ENCODE measurements at regions not wholly inside any gene's neighbourhood (a gene's known extent, or its start where the extent isn't known, plus 50 kb on each side); places are given as distances from the start of the nearest gene placed in this dataset.

DNA sequence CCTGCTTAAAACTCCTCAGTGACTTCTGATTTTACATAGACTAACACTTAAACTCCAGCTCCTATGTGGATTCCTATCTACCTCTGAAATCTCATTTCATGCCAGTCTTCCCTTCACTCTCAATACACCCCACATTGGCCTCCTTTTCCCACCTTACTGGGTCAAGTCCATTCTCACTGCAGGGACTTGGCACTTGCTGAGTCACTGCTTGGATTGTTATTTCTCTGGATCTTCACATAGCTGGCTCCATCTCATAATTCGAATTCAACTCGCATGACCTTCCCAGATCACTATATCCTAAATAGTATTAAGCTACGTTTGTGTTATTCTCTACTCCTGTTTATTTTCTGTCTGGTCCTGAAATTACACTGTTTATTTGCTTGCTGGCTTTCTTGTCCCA lies 59.6 kb upstream of the FRMD4B start:
- no peak for TF ChIP-seq TAF1 (IDR thresholded peaks at IDR 0.05; ENCODE audit: borderline replicate concordance, low read depth, low read length)
- no peak for TF ChIP-seq POLR2A (IDR thresholded peaks at IDR 0.05; ENCODE audit: low read depth, low read length)
- no peak for TF ChIP-seq POLR2AphosphoS5 (IDR thresholded peaks at IDR 0.05; ENCODE audit: low read depth, low read length)
- FAIRE-seq (no peak), DNase-seq (ENCODE audit: insufficient read length) (no peak)

DNA sequence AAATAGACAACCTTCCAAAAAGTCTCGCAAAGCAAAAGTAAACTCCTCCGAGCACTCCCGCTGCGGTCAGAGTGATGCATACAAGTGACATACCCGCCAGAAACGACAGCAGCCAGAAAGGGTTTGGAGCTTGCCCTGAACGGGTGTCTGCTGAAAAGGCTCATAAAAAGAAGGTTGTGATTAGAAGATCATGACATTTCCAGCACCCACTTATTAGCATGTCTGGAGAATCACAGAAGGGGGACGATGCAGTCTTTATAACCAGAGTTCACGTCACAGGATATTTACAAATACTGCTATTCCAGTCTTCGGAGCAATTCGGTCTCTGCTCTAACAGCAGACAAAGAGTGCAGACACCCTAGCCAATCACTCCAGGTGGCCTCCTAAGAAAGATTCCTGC lies 59.1 kb upstream of the FRMD4B start:
- DNase-seq (ENCODE audit: insufficient read length) (no peak), FAIRE-seq (no peak)
- TF ChIP-seq POLR2A (IDR thresholded peaks at IDR 0.05; ENCODE audit: low read depth, low read length) = no peak
- TF ChIP-seq TAF1 (IDR thresholded peaks at IDR 0.05; ENCODE audit: borderline replicate concordance, low read depth, low read length) = no peak
- TF ChIP-seq POLR2AphosphoS5 (IDR thresholded peaks at IDR 0.05; ENCODE audit: low read depth, low read length) = no peak

GRCh38 chr3:69443457-69443920 lies 57.6 kb upstream of the FRMD4B start:
- DNase-seq (ENCODE audit: insufficient read length) (no peak), FAIRE-seq (no peak)

DNA sequence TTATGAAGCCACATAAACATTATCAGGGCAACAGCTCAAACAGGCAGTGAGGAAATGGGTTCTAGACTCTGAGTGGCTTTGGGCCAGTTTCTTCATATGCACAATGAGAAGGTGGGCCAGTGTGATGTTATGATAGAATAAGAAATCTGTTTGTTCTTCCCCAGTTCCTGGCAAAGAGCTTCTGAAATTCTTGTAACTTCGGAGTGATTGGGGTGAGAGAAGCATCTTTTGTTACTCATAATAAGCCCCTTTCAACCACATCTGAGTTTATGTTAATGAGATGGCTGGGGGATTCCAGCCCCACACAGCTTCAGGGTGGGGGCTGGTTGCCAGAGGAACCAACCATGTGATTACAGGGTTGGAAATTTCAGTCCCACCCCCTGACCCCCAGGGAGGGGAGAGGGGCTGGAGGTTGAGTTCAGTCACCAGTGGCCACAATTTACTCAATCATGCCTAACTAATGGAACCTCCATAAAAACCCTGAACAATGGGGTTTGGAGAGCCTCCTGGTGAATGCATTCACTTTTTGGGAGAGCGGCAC lies 57.0 kb upstream of the FRMD4B start:
- peak; percentile 17 for FAIRE-seq
- TF ChIP-seq POLR2A (IDR thresholded peaks at IDR 0.05; ENCODE audit: low read depth, low read length) (no peak), TAF1 (IDR thresholded peaks at IDR 0.05; ENCODE audit: borderline replicate concordance, low read depth, low read length) (no peak), POLR2AphosphoS5 (IDR thresholded peaks at IDR 0.05; ENCODE audit: low read depth, low read length) (no peak)

More at GRCh38 chr3:69443457-69443920, 57.6 kb upstream of the FRMD4B start:
- TF ChIP-seq POLR2A (IDR thresholded peaks at IDR 0.05; ENCODE audit: low read depth, low read length) (no peak), TAF1 (IDR thresholded peaks at IDR 0.05; ENCODE audit: borderline replicate concordance, low read depth, low read length) (no peak), POLR2AphosphoS5 (IDR thresholded peaks at IDR 0.05; ENCODE audit: low read depth, low read length) (no peak)

DNA sequence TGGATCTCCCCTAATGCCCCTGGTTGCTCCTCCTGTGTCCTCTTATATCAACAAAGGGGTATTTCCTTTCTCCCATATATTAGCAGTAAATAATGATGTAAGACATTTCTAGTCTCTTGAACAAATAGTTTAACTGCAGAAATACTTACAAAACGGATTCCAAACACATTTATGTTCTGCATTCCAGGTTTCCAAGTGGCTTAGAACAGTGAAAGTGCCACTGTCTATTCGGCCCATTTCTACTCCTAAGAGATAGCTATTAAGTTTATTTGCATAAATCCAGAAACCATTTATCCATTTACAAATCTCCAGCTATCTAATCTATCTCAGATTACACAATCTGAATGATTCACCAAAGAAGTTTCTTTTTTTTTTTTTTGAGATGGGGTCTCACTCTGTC lies 55.8 kb upstream of the FRMD4B start:
- no peak for DNase-seq (ENCODE audit: insufficient read length)
- FAIRE-seq = no peak
- TF ChIP-seq POLR2AphosphoS5 (IDR thresholded peaks at IDR 0.05; ENCODE audit: low read depth, low read length) (no peak), POLR2A (IDR thresholded peaks at IDR 0.05; ENCODE audit: low read depth, low read length) (no peak), TAF1 (IDR thresholded peaks at IDR 0.05; ENCODE audit: borderline replicate concordance, low read depth, low read length) (no peak)

More for the DNA sequence above, 57.0 kb upstream of the FRMD4B start:
- no peak for DNase-seq (ENCODE audit: insufficient read length)

DNA sequence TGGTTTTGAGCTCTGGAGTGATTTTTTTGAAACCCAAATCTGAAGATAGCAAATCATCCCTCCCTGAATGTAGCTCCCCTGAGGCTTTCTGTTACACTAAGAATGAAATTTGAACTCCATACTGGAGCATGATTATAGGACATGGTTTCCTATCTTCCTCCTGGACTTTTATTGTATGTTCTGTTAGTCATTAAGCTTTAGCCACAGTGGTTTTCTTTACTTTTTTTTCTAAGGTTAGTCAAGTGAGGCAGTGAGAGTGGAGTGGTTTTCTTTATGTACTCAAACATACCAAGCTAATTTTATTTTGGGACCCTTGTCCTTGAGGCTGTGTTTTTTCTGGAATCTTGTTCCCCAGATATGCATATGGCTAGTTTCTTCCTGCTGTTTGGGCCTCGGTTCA lies 55.2 kb upstream of the FRMD4B start:
- FAIRE-seq (no peak), DNase-seq (ENCODE audit: insufficient read length) (no peak)
- no peak for TF ChIP-seq TAF1 (IDR thresholded peaks at IDR 0.05; ENCODE audit: borderline replicate concordance, low read depth, low read length)
- TF ChIP-seq POLR2AphosphoS5 (IDR thresholded peaks at IDR 0.05; ENCODE audit: low read depth, low read length) = no peak
- TF ChIP-seq POLR2A (IDR thresholded peaks at IDR 0.05; ENCODE audit: low read depth, low read length) = no peak

DNA sequence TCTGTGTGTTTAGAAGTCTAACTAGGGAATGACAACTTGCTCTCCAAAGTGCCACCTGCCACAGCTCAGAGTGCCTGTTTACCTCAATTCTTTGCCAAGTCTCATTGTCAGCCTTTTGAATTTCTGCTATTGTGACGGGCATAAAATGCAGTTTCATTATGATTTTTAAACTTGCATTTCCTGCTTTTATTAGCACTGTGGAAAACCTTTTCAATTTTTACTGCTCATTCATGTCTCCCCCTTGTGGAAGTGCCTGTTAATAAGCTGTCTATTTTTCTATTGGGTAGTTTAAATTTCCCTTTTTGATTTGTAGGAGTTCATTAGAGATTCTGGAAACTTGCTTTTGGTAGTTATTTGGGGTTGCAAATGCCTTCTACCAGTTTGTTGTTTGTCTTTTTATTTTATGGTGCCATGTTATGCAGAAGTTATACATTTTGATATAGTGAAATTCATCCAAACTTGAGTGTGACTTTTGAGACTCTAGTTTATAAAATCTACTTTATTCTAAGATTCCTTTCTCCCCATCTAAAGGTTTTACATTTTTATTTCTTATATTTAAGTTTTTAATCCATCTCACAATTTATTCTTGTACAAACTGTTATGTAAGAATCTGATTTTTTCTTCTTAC lies 53.9 kb upstream of the FRMD4B start:
- peak; percentile 73 for FAIRE-seq

DNA sequence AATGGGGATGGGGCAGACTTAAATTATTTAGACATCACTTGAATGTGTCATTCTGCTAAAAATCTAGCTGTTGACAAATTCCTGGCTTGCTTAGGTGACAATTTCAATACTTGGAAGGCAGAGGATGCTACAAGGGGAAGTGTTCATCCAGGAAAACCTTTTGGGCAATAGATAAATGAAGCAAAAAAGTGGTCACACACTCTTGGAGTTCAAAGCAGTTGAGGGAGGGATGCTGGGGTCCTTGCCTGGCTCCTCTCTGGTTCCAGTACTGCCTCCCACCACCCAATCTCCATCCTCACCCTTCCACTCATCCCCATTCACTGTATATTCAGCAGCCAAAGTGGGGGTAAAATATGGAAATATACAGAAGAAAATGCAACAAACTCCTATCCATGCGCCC lies 52.6 kb upstream of the FRMD4B start:
- no peak for TF ChIP-seq POLR2AphosphoS5 (IDR thresholded peaks at IDR 0.05; ENCODE audit: low read depth, low read length)
- no peak for TF ChIP-seq TAF1 (IDR thresholded peaks at IDR 0.05; ENCODE audit: borderline replicate concordance, low read depth, low read length)
- no peak for TF ChIP-seq POLR2A (IDR thresholded peaks at IDR 0.05; ENCODE audit: low read depth, low read length)
- FAIRE-seq = no peak
- DNase-seq (ENCODE audit: insufficient read length) = no peak

More for the DNA sequence above, 53.9 kb upstream of the FRMD4B start:
- DNase-seq (ENCODE audit: insufficient read length) = no peak
- TF ChIP-seq POLR2A (IDR thresholded peaks at IDR 0.05; ENCODE audit: low read depth, low read length) (no peak), POLR2AphosphoS5 (IDR thresholded peaks at IDR 0.05; ENCODE audit: low read depth, low read length) (no peak), TAF1 (IDR thresholded peaks at IDR 0.05; ENCODE audit: borderline replicate concordance, low read depth, low read length) (no peak)

DNA sequence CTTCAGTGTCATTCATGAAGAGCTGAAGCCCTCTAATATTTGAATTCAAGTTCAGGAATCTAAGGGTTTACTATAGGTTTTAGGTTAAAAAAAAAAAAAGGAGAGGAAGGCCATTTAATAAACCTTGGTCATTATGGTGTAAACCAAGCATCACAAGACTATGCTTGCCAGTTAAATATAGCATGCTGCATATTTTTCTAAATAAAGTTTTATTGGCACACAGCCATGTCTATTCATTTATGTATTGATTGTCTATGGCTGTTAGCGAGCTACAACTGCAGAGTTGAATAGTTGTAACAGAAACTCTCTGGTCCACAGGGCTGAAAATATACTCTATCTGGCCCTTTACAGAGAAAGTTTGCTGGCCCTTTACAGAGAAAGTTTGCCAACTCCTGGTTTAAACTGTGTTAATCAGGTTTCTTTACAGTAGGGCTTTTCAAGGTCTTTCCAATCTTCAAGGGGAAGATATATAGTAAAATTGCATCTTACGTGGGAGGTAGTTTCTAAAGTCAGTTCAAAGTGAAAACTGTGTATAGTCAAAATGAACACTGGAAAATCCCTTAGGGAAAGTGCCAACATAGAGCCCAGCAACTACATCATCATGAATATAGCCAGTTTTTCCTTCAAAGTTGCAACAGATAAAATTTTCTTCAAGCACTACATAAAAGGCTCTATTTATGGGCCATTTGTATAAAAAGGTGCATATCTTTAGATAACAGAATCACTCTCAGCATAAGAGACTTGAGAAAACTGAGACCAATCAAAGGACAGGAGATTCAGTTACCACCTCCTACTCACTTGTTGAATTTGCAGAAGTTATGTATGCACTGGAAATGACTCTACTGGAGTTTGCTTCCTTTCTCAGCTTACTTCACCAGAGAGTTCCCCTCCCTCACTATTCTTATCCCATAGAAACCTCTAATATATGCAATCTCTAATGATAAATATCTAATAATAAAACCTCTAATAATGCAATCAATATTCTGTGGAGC lies 49.7 kb upstream of the FRMD4B start:
- DNase-seq (ENCODE audit: insufficient read length) (no peak), FAIRE-seq (no peak)
- TF ChIP-seq POLR2A (IDR thresholded peaks at IDR 0.05; ENCODE audit: low read depth, low read length) (no peak), POLR2AphosphoS5 (IDR thresholded peaks at IDR 0.05; ENCODE audit: low read depth, low read length) (no peak), TAF1 (IDR thresholded peaks at IDR 0.05; ENCODE audit: borderline replicate concordance, low read depth, low read length) (no peak)

Data from GM12892 (cell line).